ENCODE measurements at regions not wholly inside any gene's neighbourhood (a gene's known extent, or its start where the extent isn't known, plus 50 kb on each side); places are given as distances from the start of the nearest gene placed in this dataset.
"Not testable (repeated sequence)": the region's sequence is repeated elsewhere in the genome, so short reads cannot be mapped to it uniquely, and the experiment has no call there.

DNA sequence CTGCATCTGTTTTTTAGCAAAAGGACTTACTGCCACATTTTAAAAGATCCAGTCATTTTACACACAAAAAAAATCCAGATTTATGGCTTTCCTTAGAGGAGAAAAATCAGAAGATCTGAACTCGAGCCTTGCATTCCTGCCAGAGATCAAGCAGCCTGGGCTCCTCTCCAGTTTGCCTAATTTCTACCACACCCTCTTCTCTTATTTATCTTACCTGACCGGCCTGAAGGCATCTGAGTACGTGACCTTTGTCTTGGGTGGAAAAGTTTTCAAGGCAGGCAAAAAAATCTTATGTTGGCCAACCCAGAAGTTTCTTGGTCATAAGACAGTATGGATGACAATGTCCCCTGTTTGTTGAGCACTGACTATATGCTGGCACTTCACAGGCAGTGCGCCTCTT lies 60.3 kb downstream of the CHRD start:
- no peak overlapping the region for H3K27ac ChIP-seq
- no peak for DNase-seq (ENCODE audit: low read depth, low spot score)

DNA sequence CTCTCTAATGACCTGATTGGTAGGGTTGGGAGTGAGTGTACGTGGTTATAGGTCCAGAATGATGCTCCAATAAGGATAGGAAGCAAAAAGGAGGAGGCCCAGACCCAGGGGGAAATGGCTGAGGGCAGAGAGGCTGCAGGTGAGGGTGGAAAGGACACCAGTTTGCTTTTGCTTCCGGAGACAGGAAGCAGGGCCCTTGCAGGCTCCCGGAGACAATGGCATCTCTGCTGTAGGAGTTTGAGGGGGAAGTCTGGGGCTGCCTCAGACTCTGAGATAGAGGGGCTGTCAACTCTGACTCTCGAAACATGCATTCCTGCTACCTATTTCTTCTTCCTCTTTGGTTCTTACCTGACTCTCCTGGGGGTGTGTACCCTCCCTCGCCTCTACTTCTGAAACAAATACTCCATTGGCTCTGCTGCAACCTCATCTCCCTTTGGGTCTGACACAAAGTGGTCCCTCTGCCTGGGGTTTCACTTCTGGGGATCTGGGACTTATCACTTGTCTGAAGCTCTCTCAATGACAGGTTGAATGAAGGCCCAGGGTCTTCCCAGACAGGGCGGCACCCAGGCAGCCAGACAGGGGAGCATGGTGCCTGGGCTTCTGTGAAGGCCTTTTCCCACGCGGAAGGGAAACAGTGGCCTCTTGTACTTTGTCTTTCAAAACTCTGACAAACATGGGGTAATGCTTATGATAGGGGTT lies 61.5 kb downstream of the CHRD start:
- DNase-seq (ENCODE audit: low read depth, low spot score), result no peak
- no peak overlapping the region for H3K27ac ChIP-seq

DNA sequence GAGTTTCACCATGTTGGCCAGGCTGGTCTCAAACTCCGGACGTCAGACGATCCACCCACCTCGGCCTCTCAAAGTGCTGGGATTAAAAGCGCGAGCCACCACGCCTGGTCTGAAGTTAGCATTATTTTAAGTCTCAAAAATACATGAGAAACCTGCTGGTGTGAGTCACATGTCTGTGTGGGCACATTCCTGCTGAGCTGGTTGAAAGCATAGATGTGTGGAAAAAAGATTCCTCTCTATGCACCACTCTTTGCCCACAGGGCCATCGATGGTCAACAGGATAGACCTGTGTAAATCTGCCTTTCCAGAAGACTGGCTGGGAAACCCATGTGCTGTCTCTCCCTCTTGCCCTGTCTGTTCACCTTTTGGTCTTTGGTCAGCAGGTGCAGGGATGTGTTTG lies 63.5 kb downstream of the CHRD start:
- peak overlapping the region; percentile 9 for H3K27ac ChIP-seq
- DNase-seq (ENCODE audit: low read depth, low spot score), result no peak

DNA sequence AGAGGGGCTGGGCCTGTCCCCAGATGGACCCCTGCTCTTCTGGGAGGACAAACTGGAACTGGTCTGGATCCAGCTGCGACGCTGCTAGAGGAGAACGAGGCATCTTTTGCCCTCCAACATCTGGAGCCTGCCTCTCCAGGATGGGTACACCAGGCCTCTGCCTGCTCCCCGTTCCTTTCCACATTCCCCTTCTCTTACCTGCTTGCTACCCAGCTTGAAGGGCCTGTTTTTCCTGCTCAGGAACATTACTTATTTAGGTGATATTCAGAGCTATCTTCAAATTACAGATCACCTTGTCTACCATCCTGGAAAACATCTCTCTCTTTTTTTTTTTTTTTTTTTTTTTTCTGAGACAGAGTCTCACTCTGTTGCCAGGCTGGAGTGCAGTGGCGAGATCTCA lies 64.0 kb downstream of the CHRD start:
- H3K27ac ChIP-seq, result peak overlapping the region; percentile 9
- no peak for DNase-seq (ENCODE audit: low read depth, low spot score)

DNA sequence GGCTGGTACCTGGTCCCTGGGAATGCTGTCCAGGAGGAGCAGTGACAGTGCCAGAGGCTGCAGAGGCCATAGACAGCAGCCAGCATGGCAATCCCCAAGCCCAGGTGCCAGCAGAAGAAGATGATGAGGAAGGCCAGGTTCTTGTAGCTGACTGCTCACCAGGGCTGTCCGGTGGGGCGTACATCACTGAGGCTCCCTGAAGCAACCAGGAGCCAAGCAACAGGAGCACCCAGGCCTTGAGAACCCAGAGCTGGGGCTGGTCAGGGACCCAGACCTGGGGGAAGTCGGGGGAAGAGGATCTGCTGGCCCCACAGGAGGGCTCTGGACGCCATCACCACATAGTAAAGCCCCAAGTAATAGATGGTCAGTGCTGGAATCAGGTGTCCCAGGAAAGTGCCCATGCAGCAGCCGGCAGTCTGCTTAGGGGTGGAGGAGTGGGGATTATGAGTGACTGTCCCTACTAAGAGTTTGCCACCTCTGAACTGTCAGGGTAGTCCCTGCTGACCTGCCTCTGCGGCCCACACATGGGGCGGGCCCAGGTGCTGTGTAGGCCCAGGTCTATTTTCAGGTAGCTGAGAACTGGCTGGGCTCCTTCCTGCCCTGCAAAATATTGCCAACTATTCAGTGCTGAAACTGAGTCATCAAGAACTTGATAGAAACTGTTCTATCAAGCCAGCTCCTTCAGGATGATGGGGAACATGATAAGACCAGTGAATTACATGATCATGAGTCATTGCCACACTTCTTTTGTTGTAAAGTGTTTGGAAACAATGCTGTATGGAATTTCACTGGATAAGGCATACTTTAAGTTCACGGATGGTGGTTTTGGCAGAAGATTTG lies 68.7 kb downstream of the CHRD start:
- peak overlapping the region; percentile 32 for H3K27ac ChIP-seq
- DNase-seq (ENCODE audit: low read depth, low spot score), result peak; percentile 90

DNA sequence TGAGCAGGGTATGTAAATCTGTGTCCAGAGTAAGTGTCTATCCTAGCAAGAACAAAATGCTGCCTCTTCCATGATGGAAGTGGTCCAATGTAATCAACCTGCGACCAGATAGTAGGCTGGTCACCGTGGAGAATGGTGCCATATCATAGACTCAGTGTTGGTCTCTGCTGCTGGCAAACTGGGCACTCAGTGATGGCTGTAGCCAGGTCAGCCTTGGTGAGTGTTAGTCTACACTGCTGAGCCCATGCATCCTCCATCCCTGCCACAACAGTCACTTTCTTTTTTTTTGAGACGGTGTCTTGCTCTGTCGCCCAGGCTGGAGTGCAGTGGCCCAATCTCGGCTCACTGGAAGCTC lies 69.3 kb downstream of the CHRD start:
- no peak for DNase-seq (ENCODE audit: low read depth, low spot score)
- peak overlapping the region; percentile 32 for H3K27ac ChIP-seq

DNA sequence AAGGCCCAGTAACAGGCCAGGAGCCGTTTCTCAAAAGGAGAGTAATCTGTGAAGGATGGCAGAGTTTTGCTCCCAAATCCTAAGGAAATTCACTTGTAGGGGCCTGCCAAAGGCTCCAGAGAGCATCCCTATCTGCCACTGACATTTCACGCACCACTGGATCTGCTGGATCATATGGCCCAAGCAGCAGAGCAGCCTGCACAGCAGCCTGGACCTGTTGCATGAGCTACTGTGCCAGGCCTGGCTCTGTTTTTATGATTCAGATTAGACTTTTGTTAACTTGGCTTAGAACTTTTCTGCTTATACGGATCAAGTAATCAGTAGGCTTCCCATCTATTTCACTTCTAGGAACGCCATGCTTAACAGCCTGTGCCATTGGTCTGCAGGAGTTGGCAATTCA lies 70.7 kb downstream of the CHRD start:
- no peak overlapping the region for H3K27ac ChIP-seq
- DNase-seq (ENCODE audit: low read depth, low spot score), result no peak

DNA sequence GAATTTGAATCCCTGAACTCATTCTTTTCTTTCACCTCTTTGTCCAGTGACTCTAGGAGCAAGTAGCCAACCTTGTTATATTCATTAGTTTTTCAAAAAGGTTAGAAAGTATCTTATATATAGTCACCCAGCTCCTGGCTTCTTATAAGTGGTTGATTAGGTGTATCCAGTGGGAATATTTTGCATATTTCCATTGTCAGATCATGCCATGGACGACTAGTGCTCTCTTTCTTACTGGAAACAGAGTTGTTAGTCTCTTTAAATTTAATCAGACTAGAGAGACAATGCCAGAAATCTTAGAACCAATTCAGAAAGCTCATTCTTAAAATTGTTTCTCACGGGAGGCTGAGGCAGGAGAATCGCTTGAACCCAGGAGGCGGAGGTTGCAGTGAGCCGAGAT lies 73.4 kb downstream of the CHRD start:
- no peak overlapping the region for H3K27ac ChIP-seq
- DNase-seq (ENCODE audit: low read depth, low spot score), result no peak

DNA sequence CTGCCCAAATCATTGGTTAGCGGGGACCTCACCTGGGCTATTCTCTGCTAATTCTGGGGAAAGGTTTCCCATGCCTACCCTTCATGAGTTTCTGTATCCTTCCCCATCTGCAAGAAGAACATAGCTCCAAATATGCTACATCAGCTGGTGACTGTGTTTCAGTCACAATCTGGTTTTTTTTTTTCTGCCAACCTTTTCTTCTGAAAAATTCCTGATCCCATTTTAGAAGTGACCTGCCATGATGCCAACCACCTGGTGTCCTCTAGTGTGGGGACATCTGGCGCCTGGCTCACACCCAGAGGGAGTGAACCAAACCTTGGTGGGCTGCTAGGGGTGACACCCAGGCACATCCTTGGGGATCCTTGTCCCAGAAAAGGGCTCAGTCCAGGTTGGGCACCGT lies 76.1 kb downstream of the CHRD start:
- DNase-seq (ENCODE audit: low read depth, low spot score), result no peak
- H3K27ac ChIP-seq, result no peak overlapping the region

DNA sequence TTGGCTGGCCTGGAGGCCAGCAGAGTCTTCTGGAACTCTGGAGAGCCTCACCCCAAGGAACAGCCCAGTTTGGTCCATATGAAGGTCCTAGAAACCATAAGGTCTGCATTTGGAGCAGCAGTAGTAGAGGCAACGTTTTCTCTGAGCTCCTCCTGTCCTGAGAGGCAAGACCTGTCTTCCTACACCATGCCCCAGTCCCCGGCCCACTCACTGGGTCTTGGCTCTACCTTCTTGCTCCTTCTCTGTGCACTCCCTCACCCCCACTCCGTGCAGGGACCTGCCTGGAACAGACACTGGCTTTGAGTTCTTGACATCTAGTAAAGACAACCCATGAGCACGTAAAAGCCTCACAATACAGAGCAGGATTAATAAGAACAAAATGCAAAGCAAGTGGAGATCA lies 76.6 kb downstream of the CHRD start:
- no peak overlapping the region for H3K27ac ChIP-seq
- no peak for DNase-seq (ENCODE audit: low read depth, low spot score)

DNA sequence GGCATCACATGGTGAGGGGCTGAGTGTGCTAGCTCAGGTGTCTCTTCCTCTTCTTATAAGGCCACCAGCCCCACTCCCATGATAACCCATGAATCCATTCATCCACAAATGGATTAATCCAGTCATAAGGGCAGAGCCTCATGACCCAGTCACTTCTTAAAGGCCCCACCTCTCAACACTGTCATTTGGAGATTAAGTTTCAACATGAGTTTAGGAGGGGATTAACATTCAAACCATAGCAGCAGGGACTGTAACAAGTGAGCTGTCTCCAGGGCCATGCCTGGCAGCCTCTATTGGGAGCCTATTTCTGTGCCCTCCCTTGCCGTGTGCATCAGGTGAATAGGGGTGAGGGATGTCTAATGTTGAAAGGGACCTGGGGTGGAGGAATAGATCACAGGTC lies 77.5 kb downstream of the CHRD start:
- DNase-seq (ENCODE audit: low read depth, low spot score), result no peak
- H3K27ac ChIP-seq, result no peak overlapping the region

DNA sequence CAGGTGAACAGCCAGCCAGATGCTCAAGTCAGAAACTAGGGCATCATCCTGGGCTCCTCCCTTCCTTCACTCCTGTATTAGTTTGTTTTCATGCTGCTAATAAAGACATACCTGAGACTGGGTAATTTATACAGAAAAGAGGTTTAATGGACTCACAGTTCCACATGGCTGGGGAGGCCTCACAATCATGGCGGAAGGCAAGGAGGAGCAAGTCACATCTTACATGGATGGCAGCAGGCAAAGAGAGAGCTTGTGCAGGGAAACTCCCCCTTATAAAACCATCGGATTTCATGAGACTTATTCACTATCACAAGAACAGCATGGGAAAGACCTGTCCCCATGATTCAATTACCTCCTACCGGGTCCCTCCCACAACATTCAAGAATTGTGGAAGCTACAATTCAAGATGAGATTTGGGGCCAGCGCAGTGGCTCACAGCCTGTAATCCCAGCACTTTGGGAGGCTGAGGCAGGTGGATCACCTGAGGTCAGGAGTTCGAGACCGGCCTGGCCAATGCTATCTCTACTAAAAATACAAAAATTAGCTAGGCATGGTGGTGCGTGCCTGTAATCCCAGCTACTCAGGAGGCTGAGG lies 78.0 kb downstream of the CHRD start:
- not testable (repeated sequence) for H3K27ac ChIP-seq; DNase-seq (ENCODE audit: low read depth, low spot score)

DNA sequence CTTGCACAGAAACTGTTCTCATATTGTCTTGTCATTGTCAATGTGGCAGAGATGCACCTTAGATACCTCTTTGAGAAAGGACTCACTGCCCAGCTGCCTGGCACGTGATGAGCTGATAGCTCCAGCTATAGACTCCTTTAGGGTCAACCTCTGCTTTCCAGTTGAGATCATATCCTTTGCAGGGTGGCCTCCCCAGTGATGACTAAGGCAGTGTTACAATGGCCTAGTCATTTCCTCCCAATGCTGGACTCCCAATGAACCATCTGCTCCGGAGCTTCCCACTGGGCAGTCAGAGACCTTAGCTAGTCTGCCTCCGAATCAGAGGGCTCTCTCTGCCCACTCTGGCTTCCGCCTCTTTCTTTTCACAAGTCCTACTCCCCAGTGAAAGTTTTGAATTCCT lies 79.5 kb downstream of the CHRD start:
- no peak for DNase-seq (ENCODE audit: low read depth, low spot score)
- no peak overlapping the region for H3K27ac ChIP-seq

DNA sequence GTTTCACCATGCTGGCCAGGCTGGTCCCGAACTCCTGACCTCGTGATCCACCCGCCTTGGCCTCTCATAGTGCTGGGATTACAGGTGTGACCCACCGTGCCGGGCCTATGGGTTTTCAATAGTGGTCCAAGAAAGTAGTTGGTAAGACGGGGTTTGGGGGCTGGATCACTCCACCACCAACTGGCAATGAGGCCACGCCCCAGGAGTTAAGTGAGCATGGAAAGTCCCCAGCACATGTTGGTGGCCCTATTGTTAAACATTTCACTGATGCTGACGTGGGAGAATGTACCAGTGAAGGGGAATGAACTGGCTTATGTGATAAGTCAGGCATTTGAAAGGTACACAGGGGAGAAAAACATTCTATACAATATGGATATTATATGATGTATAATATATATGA lies 80.4 kb downstream of the CHRD start:
- DNase-seq (ENCODE audit: low read depth, low spot score), result no peak
- no peak overlapping the region for H3K27ac ChIP-seq

DNA sequence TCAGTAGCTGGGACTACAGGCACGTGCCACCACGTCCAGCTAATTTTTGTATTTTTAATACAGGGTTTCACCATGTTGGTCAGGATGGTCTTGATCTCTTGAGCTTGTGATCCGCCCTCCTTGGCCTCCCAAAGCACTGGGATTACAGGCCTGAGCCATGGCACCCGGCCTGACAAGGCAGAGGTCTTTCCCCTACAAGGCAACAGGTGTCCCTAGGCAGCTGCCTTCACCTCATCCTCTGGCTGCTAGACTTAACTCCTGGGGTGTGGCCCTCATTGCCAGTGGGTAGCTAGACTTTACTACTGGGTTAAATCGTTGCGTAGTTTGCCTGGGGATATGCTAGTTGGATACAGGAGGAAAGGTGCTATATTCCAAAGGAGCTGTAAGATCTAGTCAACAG lies 81.4 kb downstream of the CHRD start:
- no peak for DNase-seq (ENCODE audit: low read depth, low spot score)
- H3K27ac ChIP-seq, result no peak overlapping the region

DNA sequence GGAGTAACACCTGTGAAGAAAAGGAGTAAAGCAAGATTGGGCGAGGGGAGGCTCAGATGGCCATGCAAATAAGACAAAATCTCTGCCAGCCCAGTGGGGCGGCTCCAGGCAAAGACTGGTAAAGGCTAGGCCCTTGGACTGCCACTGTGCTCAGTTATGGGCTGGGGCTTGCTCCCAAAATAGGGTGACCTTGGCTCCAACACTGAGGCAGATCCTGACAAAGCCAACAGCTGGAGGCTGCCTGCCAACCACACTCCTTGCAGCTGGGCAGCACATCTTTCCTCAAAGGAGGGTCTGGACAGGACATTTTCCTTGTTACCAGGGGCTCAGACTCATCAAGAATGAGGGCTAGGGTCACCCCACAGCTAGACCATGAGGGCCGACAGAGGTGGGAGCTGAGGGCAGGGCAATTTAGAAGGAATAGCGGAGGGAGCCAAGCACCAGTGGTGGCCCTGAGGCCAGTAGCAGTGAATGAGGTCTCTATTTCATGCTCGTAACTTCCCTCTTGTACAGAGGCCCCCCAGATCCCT lies 86.1 kb downstream of the CHRD start:
- H3K27ac ChIP-seq, result no peak overlapping the region
- DNase-seq (ENCODE audit: low read depth, low spot score), result no peak

DNA sequence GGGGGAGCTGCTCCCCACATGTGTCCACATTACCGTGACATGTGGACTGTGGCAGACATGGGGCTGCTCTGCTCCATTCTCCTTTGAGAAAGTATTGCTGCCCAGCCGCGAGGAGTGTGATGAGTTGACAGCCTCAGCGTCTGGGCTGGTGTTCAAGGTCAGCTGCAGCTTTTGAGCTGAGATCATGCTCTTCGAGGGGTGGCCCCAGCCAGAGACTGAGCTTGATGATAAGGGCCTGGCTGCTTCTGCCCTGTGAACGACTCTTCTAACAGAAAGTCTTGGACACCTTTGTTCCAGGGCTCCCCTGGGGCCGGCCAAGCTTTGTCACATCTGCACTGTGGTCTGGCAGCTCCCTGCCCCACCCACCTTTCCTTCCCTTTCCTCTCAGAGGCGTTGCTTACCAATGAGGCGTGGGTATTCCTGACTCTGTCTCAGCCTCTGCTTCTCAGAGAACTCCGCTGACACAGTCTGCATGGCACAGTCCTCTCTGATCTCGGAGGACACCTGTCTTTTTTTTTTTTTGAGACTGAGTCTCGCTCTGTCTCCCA lies 86.6 kb downstream of the CHRD start:
- no peak overlapping the region for H3K27ac ChIP-seq

DNA sequence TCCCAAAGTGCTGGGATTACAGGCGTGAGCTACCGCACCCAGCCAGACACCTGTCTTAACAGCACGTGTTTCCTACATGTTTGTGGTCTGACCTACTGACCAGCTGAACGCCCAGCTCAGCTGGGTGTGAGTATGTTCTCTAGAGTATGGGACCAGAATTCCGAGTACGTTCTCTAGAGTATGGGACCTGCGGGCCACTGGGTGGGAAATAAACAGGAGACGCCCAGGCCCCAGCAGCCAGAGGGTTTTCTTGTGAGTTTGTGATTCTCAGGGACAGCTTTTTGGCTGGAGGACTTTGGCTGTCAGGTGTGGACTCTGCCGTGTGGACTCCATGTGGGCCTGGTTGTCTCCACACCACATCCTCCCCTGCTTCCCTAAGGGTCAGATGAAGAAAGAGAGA lies 87.3 kb downstream of the CHRD start:
- no peak overlapping the region for H3K27ac ChIP-seq
- DNase-seq (ENCODE audit: low read depth, low spot score), result no peak

More for the DNA sequence above, 86.6 kb downstream of the CHRD start:
- DNase-seq (ENCODE audit: low read depth, low spot score), result no peak

DNA sequence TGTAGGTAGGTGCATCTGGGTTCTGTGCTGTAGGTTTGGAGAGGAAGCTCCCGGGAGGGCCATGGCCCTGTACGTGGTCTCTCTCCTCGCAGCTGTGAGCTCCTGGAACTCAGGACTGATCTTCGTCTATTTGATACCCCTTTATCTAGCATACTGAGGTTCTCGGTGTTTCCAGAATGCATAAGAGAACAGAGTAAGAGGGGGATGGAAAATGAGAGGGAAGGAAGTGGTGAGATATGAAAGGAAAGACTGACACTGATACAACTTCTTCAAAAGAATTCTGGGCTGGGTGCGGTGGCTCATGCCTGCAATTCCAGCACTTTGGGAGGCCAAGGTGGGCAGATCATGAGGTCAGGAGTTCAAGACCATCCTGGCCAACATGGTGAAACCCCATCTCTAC lies 90.7 kb downstream of the CHRD start:
- DNase-seq (ENCODE audit: low read depth, low spot score), result no peak
- H3K27ac ChIP-seq, result no peak overlapping the region

DNA sequence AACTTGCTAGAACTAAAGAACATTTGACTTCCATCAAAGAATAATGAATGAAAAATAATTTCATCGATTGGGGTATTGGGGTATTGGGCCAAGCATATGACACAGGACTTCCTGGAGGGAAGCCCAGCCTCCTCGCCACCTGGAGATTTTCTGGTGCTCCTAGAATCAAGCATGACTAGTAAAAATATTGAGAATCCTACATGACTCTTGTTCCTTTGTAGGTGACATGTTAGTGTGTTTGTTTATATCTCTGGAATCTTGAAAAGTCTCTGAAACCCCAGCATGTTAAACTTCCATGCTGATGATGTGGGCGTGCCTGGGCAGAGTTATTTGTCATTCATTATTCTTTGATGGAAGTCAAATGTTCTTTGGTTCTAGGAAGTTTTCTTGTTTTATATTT lies 90.1 kb upstream of the EPHB3 start:
- DNase-seq (ENCODE audit: low read depth, low spot score), result no peak
- no peak overlapping the region for H3K27ac ChIP-seq

All from epithelial cell of prostate (primary cell).